PFSK-1 (cell line): ENCODE measurements at regions not wholly inside any gene's neighbourhood (a gene's known extent, or its start where the extent isn't known, plus 50 kb on each side); places are given as distances from the start of the nearest gene placed in this dataset.

Source experiments
- FOXP2 ChIP-seq: optimal IDR thresholded peaks from 2 replicates; pipeline ENCODE3; 2011; ENCODE audit warnings: borderline replicate concordance, control low read depth, inconsistent platforms; ENCODE audit not compliant: insufficient read depth; ENCODE audit errors: extremely low read length, extremely low read depth
- POLR2AphosphoS5 ChIP-seq: IDR thresholded peaks from 2 replicates; pipeline ENCODE4 v1.6.1; 2012; ENCODE audit warnings: low read depth, mild to moderate bottlenecking, control low read depth, low read length, moderate library complexity
- SIN3A ChIP-seq: IDR thresholded peaks from 2 replicates; pipeline ENCODE4 v1.6.1; 2012; ENCODE audit warnings: mild to moderate bottlenecking, low read length, moderate library complexity, borderline replicate concordance; ENCODE audit not compliant: insufficient read depth
- TAF1 ChIP-seq: IDR thresholded peaks from 2 replicates; pipeline ENCODE4 v1.6.1; 2012; ENCODE audit warnings: low read length, control low read depth, borderline replicate concordance; ENCODE audit not compliant: insufficient read depth
- TF ChIP-seq, protein P1 (sequence below), 2 experiments: IDR thresholded peaks; 2 replicates each; pipeline versions ENCODE4 v1.6.1 to v1.8.0; 2011 to 2012; ENCODE audit warnings: low read depth in 2 of 2, low read length in 2 of 2, control low read depth in 1 of 2, inconsistent platforms in 1 of 2, mild to moderate bottlenecking in 1 of 2, moderate library complexity in 1 of 2; ENCODE audit not compliant: insufficient read depth in 1 of 2

GRCh38 chr20:50399917-50400704, 110.1 kb upstream of the PTPN1 start:
- no peak for TF ChIP-seq TAF1
- TF ChIP-seq FOXP2 = no peak
- TF ChIP-seq, protein P1, sequence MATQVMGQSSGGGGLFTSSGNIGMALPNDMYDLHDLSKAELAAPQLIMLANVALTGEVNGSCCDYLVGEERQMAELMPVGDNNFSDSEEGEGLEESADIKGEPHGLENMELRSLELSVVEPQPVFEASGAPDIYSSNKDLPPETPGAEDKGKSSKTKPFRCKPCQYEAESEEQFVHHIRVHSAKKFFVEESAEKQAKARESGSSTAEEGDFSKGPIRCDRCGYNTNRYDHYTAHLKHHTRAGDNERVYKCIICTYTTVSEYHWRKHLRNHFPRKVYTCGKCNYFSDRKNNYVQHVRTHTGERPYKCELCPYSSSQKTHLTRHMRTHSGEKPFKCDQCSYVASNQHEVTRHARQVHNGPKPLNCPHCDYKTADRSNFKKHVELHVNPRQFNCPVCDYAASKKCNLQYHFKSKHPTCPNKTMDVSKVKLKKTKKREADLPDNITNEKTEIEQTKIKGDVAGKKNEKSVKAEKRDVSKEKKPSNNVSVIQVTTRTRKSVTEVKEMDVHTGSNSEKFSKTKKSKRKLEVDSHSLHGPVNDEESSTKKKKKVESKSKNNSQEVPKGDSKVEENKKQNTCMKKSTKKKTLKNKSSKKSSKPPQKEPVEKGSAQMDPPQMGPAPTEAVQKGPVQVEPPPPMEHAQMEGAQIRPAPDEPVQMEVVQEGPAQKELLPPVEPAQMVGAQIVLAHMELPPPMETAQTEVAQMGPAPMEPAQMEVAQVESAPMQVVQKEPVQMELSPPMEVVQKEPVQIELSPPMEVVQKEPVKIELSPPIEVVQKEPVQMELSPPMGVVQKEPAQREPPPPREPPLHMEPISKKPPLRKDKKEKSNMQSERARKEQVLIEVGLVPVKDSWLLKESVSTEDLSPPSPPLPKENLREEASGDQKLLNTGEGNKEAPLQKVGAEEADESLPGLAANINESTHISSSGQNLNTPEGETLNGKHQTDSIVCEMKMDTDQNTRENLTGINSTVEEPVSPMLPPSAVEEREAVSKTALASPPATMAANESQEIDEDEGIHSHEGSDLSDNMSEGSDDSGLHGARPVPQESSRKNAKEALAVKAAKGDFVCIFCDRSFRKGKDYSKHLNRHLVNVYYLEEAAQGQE (IDR thresholded peaks at IDR 0.05; ENCODE audit: insufficient read depth in 1 of 2, low read depth in 2 of 2, low read length in 2 of 2) = no peak
- no peak for TF ChIP-seq SIN3A
- TF ChIP-seq POLR2AphosphoS5 = no peak

DNA sequence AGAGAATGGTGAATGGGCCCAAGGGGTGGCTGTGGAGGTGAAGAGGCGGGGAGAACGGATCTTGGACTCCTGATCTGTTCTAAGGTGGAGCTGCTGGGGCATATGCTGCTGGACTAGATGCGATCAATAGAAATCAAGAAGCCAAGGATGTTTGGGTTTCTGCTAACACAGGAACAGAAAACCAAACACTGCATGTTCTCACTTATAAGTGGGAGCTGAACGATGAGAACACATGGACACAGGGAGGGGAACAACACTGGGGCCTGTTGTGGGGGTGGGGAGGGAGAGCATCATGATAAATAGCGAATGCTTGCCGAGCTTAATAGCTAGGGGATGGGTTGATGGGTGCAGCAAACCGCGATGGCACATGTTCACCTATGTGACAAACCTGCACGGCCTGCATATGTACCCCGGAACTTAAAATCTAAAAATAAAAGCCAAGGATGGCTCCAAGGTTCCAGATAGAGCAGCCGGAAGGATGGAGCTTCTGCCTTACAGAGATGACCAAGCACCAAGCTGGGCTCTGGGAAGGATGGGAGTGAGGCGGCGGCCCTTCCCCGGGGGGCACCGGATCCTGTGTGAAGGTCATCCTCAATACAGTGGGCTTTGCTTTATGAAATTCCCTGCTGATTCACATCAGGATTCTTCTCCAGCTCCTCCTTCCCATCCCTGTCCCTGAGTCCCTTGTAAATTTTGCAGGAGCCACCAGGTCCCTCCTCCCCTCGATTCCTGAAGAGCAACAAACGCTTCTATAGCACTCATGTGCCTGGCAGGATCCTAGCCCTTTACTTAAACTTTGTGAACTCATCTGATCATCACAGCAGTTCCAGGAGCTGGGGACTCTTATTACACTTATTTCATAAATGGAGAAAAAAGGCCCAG, 109.2 kb upstream of the PTPN1 start:
- no peak for TF ChIP-seq SIN3A
- TF ChIP-seq FOXP2 = no peak

DNA sequence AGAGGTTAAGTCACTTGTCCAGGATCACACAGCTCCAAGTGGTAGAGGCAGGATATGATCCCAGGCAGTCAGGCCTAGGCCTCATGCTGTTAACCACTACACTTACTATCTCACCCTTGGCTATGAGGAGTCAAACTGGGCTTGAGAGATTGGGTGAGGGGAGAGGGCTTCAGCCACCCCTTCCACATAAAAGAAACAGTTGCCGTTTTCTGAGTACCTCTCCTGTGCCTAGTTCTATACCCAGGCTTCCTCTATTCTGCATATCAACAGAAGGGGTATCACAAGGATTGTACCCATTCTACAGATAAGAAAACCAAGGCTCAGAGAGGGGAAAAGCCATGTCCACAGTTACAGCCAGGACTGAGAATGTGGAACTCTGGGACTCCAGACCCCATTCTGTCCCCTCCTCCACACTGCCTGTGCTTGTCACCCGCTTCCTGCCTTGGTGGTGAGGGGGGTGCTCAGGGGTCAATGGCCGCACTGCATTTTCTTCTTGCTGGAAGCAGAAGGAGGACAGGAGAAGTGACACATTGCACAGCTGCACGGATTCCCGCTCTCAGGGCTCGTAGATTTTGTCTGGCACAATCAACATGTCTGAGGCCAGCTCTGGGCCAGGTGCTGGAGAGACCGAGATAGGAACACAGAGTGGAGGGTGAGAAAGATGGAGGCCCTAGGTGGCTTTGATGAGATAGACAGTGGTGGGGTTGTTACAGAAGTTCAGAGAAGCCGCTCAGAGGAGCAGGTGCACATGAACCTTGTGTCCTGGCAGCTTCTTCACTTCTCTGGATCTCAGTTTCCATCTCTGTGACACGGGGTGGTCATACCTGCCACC, 108.4 kb upstream of the PTPN1 start:
- TF ChIP-seq, protein P1 (IDR thresholded peaks at IDR 0.05; ENCODE audit: insufficient read depth in 1 of 2, low read depth in 2 of 2, low read length in 2 of 2) = no peak
- TF ChIP-seq SIN3A (no peak), TAF1 (no peak), FOXP2 (no peak), POLR2AphosphoS5 (no peak)

DNA sequence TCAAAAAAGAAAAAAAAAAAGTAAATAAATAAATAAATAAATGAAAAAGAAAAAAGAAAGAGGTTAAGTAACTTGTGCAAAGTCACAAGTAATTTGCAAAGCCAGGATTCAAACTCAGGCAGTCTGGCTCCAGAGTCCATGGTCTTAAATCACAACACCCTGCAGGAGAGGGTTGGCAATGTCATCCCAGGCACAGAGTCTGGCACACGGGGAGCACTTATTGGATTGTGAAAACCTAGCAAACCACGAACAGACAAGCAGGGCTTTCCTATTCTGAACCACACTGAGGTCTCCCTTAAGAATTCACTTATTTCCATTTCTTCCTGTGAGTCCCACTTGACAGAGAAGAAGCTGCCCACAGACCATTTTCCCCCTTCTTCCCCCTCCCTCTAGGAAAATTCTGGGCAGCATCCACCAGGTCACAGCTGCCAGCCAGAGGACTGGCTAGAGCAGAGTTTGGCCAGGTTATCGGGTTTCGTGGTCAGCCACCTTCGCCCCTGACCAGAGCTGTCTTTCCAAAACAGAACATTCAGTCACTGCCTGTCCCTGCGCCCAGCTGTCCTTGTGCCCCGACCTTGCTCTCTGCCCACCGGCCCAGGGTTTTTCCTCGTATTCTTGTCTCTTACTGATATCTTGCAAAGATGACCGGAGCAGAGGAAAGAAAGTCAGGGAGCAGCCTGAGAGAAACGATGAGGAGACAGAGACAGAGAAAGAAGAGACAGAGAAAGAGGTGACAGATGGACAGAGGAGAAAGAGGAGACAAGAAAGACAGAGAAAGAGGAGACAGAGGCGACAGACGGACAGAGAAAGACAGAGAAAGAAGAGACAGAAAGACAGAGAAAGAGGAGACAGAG, 106.4 kb upstream of the PTPN1 start:
- TF ChIP-seq, protein P1 (IDR thresholded peaks at IDR 0.05; ENCODE audit: insufficient read depth in 1 of 2, low read depth in 2 of 2, low read length in 2 of 2) = no peak
- TF ChIP-seq FOXP2 = no peak
- TF ChIP-seq TAF1 = no peak
- TF ChIP-seq POLR2AphosphoS5 = no peak
- TF ChIP-seq SIN3A = no peak
